HEK293 (cell line): ENCODE measurements at regions not wholly inside any gene's neighbourhood (a gene's known extent, or its start where the extent isn't known, plus 50 kb on each side); places are given as distances from the start of the nearest gene placed in this dataset.

Experiments
- BCL11A ChIP-seq: fragments of 450-650 bp; formaldehyde crosslinking; IDR thresholded peaks from 2 replicates; pipeline ENCODE4 v1.5.1; 2016; ENCODE audit warnings: low read depth, missing biosample characterization, missing genetic modification characterization
- GLIS1 ChIP-seq: fragments of 450-650 bp; formaldehyde crosslinking; IDR thresholded peaks from 2 replicates; pipeline ENCODE4 v1.5.1; 2016; ENCODE audit warnings: missing biosample characterization, missing genetic modification characterization
- KLF7 ChIP-seq: fragments of 450-650 bp; formaldehyde crosslinking; IDR thresholded peaks from 2 replicates; pipeline ENCODE4 v1.5.1; 2016; ENCODE audit warnings: missing biosample characterization, missing genetic modification characterization, borderline replicate concordance
- YY1 ChIP-seq: fragments of 450-650 bp; formaldehyde crosslinking; IDR thresholded peaks from 2 replicates; pipeline ENCODE4 v1.5.1; 2018; ENCODE audit warnings: missing biosample characterization, missing genetic modification characterization
- ZBTB8A ChIP-seq: fragments of 450-650 bp; formaldehyde crosslinking; IDR thresholded peaks from 2 replicates; pipeline ENCODE4 v1.5.1; 2016; ENCODE audit warnings: missing biosample characterization, missing genetic modification characterization
- ZNF121 ChIP-seq: fragments of 450-650 bp; formaldehyde crosslinking; IDR thresholded peaks from 2 replicates; pipeline ENCODE4 v1.5.1; 2016; ENCODE audit warnings: missing biosample characterization, missing genetic modification characterization
- ZNF140 ChIP-seq: fragments of 450-650 bp; formaldehyde crosslinking; IDR thresholded peaks from 2 replicates; pipeline ENCODE4 v1.5.1; 2016; ENCODE audit warnings: missing biosample characterization, missing genetic modification characterization
- ZNF174 ChIP-seq: fragments of 450-650 bp; formaldehyde crosslinking; IDR thresholded peaks from 2 replicates; pipeline ENCODE4 v1.5.0; 2017; ENCODE audit warnings: missing biosample characterization, mild to moderate bottlenecking, missing genetic modification characterization
- ZNF266 ChIP-seq: fragments of 450-650 bp; formaldehyde crosslinking; IDR thresholded peaks from 2 replicates; pipeline ENCODE4 v1.5.1; 2016; ENCODE audit warnings: missing biosample characterization, missing genetic modification characterization, low read depth
- ZNF324 ChIP-seq: fragments of 450-650 bp; formaldehyde crosslinking; IDR thresholded peaks from 2 replicates; pipeline ENCODE4 v1.5.1; 2016; ENCODE audit warnings: missing biosample characterization, missing genetic modification characterization
- TF ChIP-seq, protein P1 (sequence below): fragments of 450-650 bp; formaldehyde crosslinking; IDR thresholded peaks from 2 replicates; pipeline ENCODE4 v1.5.1; 2016; ENCODE audit warnings: missing biosample characterization, missing genetic modification characterization
- TF ChIP-seq, protein P2 (sequence below): fragments of 450-650 bp; IDR thresholded peaks from 2 replicates; pipeline ENCODE4 v1.5.1; 2018; ENCODE audit warnings: missing biosample characterization, mild to moderate bottlenecking, missing genetic modification characterization
- TF ChIP-seq, protein P3 (sequence below): fragments of 450-650 bp; formaldehyde crosslinking; IDR thresholded peaks from 2 replicates; pipeline ENCODE4 v1.5.1; 2016; ENCODE audit warnings: missing biosample characterization, missing genetic modification characterization

- TF ChIP-seq, protein P1, sequence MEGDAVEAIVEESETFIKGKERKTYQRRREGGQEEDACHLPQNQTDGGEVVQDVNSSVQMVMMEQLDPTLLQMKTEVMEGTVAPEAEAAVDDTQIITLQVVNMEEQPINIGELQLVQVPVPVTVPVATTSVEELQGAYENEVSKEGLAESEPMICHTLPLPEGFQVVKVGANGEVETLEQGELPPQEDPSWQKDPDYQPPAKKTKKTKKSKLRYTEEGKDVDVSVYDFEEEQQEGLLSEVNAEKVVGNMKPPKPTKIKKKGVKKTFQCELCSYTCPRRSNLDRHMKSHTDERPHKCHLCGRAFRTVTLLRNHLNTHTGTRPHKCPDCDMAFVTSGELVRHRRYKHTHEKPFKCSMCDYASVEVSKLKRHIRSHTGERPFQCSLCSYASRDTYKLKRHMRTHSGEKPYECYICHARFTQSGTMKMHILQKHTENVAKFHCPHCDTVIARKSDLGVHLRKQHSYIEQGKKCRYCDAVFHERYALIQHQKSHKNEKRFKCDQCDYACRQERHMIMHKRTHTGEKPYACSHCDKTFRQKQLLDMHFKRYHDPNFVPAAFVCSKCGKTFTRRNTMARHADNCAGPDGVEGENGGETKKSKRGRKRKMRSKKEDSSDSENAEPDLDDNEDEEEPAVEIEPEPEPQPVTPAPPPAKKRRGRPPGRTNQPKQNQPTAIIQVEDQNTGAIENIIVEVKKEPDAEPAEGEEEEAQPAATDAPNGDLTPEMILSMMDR (tag by site-specific recombination): no peak
- TF ChIP-seq KLF7 (no peak), ZNF140 (tag by site-specific recombination) (no peak), ZNF266 (tag by site-specific recombination) (no peak), ZNF121 (tag by site-specific recombination) (no peak), GLIS1 (no peak), ZNF174 (no peak), YY1 (tag by site-specific recombination) (no peak), ZNF324 (tag by site-specific recombination) (no peak), BCL11A (tag by site-specific recombination) (no peak), ZBTB8A (no peak)
- TF ChIP-seq, protein P2, sequence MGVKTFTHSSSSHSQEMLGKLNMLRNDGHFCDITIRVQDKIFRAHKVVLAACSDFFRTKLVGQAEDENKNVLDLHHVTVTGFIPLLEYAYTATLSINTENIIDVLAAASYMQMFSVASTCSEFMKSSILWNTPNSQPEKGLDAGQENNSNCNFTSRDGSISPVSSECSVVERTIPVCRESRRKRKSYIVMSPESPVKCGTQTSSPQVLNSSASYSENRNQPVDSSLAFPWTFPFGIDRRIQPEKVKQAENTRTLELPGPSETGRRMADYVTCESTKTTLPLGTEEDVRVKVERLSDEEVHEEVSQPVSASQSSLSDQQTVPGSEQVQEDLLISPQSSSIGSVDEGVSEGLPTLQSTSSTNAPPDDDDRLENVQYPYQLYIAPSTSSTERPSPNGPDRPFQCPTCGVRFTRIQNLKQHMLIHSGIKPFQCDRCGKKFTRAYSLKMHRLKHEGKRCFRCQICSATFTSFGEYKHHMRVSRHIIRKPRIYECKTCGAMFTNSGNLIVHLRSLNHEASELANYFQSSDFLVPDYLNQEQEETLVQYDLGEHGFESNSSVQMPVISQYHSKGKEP (tag by site-specific recombination): no peak
- TF ChIP-seq, protein P3, sequence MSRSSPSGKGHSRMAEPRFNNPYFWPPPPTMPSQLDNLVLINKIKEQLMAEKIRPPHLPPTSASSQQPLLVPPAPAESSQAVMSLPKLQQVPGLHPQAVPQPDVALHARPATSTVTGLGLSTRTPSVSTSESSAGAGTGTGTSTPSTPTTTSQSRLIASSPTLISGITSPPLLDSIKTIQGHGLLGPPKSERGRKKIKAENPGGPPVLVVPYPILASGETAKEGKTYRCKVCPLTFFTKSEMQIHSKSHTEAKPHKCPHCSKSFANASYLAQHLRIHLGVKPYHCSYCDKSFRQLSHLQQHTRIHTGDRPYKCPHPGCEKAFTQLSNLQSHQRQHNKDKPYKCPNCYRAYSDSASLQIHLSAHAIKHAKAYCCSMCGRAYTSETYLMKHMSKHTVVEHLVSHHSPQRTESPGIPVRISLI (tag by site-specific recombination): no peak
Measured at GRCh38 chr2:70388128-70388527, 86.3 kb upstream of the FAM136A start.
